GM12864 (cell line): ENCODE measurements at regions not wholly inside any gene's neighbourhood (a gene's known extent, or its start where the extent isn't known, plus 50 kb on each side); places are given as distances from the start of the nearest gene placed in this dataset.
"Not testable (repeated sequence)": the region's sequence is repeated elsewhere in the genome, so short reads cannot be mapped to it uniquely, and the experiment has no call there.

Source experiments
- DNase-seq: peaks from one replicate; pipeline ENCODE4 v3.0.0-alpha.2; 2011; ENCODE audit warnings: low read depth
- H3K4me3 ChIP-seq: 2 replicates; pipeline ENCODE4 v1.5.1; 2011; ENCODE audit warnings: mild to moderate bottlenecking, low read depth, low read length, control low read depth
- CTCF ChIP-seq: IDR thresholded peaks from 2 replicates; pipeline ENCODE4 v1.5.1; 2011; ENCODE audit warnings: low read depth, mild to moderate bottlenecking, moderate library complexity, low read length, control low read depth, inconsistent platforms; ENCODE audit errors: missing control alignments

DNA sequence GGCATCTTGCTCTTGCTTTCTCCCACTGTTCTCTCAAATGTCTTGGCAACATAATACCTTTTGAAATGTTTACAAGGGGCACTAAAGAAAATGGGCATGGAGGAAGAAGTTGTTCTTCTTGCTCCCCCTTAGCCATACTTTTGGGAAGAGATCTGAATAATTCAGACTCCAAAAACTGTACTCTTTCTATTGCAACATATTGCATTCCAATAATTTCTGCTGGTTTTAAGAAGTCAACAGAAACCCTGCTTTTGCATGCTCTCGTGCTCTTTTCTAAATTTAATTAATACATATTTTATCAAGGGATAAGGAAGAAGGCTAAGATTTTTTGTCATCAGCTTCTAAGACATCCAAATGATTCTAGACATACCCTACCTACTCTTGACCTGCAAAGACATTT is 409.9 kb upstream of the SOX5 start:
- TF ChIP-seq CTCF: no peak
- H3K4me3 ChIP-seq: no peak overlapping the region
- no peak for DNase-seq

DNA sequence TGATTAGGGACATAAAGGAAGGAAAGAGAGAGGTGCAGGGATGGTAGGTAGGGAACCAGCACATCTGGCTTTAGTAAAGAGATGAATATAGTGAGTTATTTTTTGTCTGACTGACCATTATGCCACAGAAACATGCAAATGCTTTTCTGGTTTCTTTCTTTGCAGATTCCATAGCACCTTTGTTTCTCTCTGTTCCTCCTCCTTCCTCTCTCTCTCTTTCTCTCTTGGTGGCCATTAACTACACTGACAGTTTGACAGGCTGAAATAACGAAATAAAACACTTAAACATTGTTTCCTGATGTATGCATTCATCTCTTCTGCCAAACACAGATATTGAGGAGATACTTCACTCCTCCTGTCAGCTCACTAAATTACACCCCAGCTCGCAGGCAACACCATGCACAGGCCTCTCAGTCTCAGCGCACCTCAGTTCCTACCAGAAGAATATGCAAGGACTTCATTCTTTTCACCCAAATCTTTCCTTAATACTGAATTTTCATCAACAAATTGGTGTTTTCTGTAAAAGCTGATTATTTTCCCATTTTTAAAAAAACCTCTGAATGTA is 406.9 kb upstream of the SOX5 start:
- no peak overlapping the region for H3K4me3 ChIP-seq
- no peak for TF ChIP-seq CTCF
- DNase-seq: no peak

- DNase-seq: no peak
- TF ChIP-seq CTCF: no peak
- H3K4me3 ChIP-seq: no peak overlapping the region
Observed at GRCh38 chr12:24352363-24352762, 402.9 kb upstream of the SOX5 start.

DNA sequence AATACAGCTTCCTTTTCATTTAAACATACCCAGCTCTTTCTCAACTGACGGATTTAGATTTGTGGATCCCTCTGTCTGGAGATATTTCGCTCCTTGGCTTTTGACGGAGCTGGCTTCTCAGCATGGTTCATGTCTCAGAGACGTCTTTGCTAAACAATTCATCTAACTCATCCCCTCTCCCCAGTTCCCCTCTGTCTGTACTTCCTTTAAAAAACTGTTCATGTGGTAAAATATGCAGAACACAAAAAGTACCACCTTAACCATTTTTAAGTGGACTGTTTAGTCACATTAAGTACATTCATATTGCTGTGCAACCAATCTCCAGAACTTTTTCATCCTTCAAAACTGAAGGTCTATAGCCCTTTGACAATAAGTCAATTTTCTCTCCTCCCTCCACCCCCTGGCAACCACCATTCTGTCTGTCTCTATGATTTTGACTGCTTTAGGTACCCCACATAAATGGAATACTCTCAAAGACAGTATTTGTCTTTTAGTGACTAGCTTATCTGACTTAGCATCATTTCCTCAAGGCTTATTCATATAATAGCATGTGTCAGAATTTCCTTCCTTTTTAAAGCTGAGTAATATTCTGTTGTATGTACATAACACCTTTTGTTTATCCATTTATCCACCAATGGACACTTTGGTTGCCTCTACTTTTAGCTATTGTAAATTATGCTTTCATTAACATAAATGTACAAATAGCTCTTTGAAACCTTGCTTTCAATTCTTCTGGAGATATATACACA is 399.8 kb upstream of the SOX5 start:
- no peak overlapping the region for H3K4me3 ChIP-seq
- TF ChIP-seq CTCF: no peak
- DNase-seq: no peak

GRCh38 chr12:24348180-24348579 is 398.7 kb upstream of the SOX5 start:
- H3K4me3 ChIP-seq, DNase-seq: not testable (repeated sequence)

DNA sequence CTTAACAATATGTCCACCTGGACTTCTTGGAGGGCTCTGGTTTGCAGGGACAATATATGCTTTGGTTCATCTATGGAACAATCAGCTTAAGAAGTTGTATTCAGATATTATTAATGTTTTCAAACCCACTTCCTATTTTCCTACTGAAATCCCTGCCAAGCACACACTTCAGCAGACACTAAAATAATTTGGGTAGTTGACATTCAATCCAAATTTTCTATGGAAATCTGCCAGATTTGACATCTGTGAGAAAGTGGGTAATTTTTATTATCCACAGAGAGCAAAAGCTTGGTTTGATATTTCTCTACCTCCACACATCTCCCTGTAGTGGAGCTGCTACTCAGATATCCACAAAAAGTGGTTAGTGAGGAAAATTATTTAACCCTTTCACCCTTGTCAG is 378.8 kb upstream of the SOX5 start:
- no peak overlapping the region for H3K4me3 ChIP-seq
- no peak for DNase-seq
- no peak for TF ChIP-seq CTCF

DNA sequence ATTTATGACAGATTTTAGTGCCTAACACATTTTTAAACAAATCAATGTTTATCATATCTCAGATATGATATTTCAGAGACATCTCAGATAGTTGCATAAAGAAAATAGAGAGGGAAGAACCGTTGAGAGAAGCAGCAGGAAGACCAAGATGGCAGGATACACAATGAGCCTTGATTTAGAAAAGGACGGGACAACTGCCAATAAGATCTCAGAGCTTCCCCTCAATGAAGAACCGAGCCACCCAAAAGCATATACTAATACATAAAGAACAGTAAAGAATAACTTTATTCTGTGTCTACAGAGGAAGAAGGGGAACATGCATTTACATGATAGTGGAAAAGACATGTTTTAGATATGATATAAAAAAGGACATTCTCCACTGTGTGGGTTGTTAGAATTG is 375.9 kb upstream of the SOX5 start:
- TF ChIP-seq CTCF: no peak
- no peak for DNase-seq
- H3K4me3 ChIP-seq: no peak overlapping the region
